ENCODE measurements at regions not wholly inside any gene's neighbourhood (a gene's known extent, or its start where the extent isn't known, plus 50 kb on each side); places are given as distances from the start of the nearest gene placed in this dataset.
"Not testable (repeated sequence)": the region's sequence is repeated elsewhere in the genome, so short reads cannot be mapped to it uniquely, and the experiment has no call there.

- DNase-seq = no peak
Measured at GRCh38 chr2:192814376-192814775, 619.6 kb upstream of the TMEFF2 start.

- DNase-seq = no peak
Measured at GRCh38 chr2:192813341-192813740, 618.6 kb upstream of the TMEFF2 start.

GRCh38 chr2:192809173-192809572, 614.4 kb upstream of the TMEFF2 start:
- no peak for DNase-seq

- no peak for DNase-seq
Measured at GRCh38 chr2:192783643-192784042, 588.9 kb upstream of the TMEFF2 start.

GRCh38 chr2:192775459-192776262, 580.9 kb upstream of the TMEFF2 start:
- DNase-seq = no peak

- no peak for DNase-seq
Measured at GRCh38 chr2:192775011-192775410, 580.3 kb upstream of the TMEFF2 start.

GRCh38 chr2:192773044-192773443, 578.3 kb upstream of the TMEFF2 start:
- no peak for DNase-seq

- no peak for DNase-seq
Measured at GRCh38 chr2:192749611-192750200, 555.0 kb upstream of the TMEFF2 start.

- no peak for DNase-seq
Measured at GRCh38 chr2:192741889-192742288, 547.2 kb upstream of the TMEFF2 start.

- no peak for DNase-seq
Measured at GRCh38 chr2:192735447-192735846, 540.7 kb upstream of the TMEFF2 start.

- no peak for DNase-seq
Measured at GRCh38 chr2:192729369-192729768, 534.6 kb upstream of the TMEFF2 start.

GRCh38 chr2:192725991-192726390, 531.3 kb upstream of the TMEFF2 start:
- DNase-seq = no peak

- DNase-seq = no peak
Measured at GRCh38 chr2:192719629-192720028, 524.9 kb upstream of the TMEFF2 start.

- no peak for DNase-seq
Measured at GRCh38 chr2:192718340-192718739, 523.6 kb upstream of the TMEFF2 start.

- no peak for DNase-seq
Measured at GRCh38 chr2:192700934-192701333, 506.2 kb upstream of the TMEFF2 start.

- DNase-seq = no peak
Measured at GRCh38 chr2:192697880-192698279, 503.1 kb upstream of the TMEFF2 start.

- no peak for DNase-seq
Measured at GRCh38 chr2:192696857-192697256, 502.1 kb upstream of the TMEFF2 start.

- no peak for DNase-seq
Measured at GRCh38 chr2:192687015-192687414, 492.3 kb upstream of the TMEFF2 start.

- not testable (repeated sequence) for DNase-seq
Measured at GRCh38 chr2:192682511-192682910, 487.8 kb upstream of the TMEFF2 start.

GRCh38 chr2:192675681-192676080, 480.9 kb upstream of the TMEFF2 start:
- no peak for DNase-seq

- no peak for DNase-seq
Measured at GRCh38 chr2:192669505-192670091, 474.9 kb upstream of the TMEFF2 start.

GRCh38 chr2:192660555-192660954, 465.8 kb upstream of the TMEFF2 start:
- DNase-seq = not testable (repeated sequence)

- no peak for DNase-seq
Measured at GRCh38 chr2:192657362-192657761, 462.6 kb upstream of the TMEFF2 start.

GRCh38 chr2:192655916-192656315, 461.2 kb upstream of the TMEFF2 start:
- DNase-seq = no peak

Data from activated CD4-positive, alpha-beta T cell treated with anti-CD3 and anti-CD28 coated beads, Interleukin-10, Interleukin-2, amounts not matched to agents 100 ng/mL and 50 ng/mL, durations not matched to agents 16 hours and 8 hours (primary cell).